GM21447 (cell line): ENCODE measurements at regions not wholly inside any gene's neighbourhood (a gene's known extent, or its start where the extent isn't known, plus 50 kb on each side); places are given as distances from the start of the nearest gene placed in this dataset.

ENCODE experiments used
- ATAC-seq: cut with Tn5 transposase; IDR thresholded peaks from one replicate; pipeline ENCODE4 v1.9.1; 2021; ENCODE audit not compliant: unreplicated experiment

DNA sequence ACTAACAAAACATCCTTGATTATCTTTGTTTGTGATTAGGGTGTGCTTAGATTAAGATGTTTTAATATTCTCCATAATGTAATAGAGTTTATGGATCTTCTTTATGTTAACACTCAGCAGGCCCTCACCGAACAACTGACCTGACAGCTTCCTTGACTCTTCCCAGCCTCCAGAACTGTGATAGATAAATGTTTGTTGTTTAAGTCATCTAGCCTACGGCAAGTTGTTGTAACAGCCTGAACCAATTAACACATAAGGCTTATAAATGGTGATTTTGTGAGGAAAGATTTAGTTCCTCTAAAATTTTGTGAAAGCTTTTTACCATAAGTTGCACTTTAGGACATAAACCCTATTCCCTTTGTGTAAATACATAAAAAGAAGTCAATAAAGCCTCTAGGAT lies 156.5 kb upstream of the DCN start:
- no peak for ATAC-seq

GRCh38 chr12:91335699-91336098 lies 153.1 kb upstream of the DCN start:
- ATAC-seq, result no peak

DNA sequence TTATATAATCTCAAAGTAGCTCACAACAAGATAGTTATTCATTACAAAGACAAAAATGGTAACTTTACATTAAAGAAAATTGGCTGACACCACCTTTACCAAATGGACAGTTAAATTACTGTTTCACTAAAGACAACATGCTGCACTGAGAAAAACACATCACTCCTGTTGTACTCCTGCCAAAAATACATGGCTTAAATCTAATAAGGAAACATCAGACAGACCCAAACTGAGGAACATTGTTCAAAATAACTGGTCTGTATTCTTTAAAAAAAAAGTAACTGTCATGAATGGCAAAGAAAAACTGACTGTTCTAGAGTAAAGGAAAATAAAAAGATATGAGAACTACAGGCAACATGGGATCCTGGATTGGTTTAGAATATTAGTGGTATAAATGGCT lies 151.3 kb upstream of the DCN start:
- no peak for ATAC-seq

DNA sequence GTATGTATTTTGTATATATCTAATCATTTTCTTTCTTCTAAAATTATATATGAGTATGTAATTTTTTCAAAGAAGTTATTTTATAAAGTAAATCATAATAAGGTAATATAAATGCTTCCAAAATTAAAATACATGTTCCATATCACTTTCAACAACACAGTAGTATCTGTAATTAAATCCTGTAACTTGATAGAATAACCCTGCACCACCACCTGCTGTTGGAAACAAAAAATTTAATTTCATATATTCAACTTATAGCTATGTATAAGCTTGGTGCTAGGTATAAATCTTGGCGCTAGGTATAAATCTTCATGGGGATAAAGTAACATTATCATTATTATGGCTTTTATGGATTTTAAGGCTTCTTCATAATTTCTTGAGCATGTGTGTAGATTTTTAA lies 149.7 kb upstream of the DCN start:
- no peak for ATAC-seq

DNA sequence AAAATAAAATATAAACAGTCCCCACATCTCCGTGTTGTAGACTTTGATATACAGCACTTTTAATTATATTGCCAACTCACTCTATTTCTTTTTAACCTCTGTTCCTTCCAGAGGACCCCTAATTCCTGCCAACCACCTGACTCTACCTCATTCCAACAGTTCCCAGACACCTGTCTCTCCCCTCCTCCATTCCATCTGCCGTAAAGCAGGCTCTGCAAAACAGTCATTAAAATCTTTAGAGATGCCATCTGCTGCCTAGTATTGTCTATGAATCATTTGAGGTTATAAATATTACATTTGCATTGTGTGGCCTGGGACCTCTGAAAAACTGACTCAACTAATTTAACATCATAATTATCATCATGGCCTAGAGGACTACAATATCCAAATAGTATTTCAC lies 148.8 kb upstream of the DCN start:
- no peak for ATAC-seq

DNA sequence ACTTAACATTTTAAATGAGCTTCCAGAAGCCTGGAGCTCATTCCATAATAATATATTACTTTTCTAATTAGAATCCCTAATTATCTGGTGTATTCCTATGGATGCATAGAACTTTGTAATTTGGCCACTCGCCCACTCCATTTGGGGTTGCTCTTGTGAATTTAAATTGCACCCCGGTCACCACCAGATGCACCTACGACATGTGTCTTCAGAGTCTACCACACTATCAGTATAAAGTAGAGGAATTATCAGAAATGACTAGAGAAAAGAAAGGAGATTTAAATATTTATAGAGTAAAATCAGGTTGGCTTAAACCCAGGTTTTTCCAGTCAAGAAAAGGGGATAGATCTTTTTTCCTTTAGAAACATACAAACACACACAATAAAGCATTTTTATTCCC lies 145.8 kb upstream of the DCN start:
- ATAC-seq, result no peak

- ATAC-seq, result no peak
These were observed 145.3 kb upstream of the DCN start for GRCh38 chr12:91327889-91328288.

GRCh38 chr12:91327131-91327530 lies 144.5 kb upstream of the DCN start:
- no peak for ATAC-seq

- peak; percentile 57 for ATAC-seq
These were observed 143.7 kb upstream of the DCN start for GRCh38 chr12:91326058-91327027.

- no peak for ATAC-seq
These were observed 138.4 kb upstream of the DCN start for GRCh38 chr12:91320999-91321398.

DNA sequence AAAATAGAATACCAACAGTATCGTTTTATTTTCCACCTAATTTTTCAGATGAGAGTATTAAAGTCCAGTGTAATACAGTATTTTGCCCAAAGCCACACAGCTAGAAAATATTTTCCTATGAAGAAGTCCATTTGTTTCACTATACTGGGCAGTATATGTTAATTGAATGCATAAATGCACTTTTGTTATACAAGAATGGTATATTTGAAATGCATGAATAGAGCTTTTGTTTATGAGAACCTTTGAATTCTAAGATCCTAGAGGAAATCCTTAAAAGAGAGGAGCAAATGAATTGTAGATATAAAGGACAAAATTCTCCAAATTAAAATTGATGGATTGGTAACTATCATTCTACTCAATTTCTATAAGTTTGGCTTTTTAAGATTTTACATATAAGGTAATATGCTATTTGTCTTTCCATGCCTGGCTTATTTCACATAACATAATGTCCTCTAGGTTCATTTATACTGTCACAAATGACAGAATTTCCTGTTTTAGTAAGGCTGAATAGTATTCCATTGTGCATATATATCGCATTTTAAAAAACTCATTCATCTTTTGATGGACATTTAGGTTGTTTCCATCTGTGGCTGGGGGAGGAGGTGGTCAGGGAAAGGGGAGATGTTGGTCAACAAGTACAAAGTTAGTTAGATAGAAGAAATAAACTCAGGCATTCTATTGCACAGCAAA lies 136.6 kb upstream of the DCN start:
- no peak for ATAC-seq

DNA sequence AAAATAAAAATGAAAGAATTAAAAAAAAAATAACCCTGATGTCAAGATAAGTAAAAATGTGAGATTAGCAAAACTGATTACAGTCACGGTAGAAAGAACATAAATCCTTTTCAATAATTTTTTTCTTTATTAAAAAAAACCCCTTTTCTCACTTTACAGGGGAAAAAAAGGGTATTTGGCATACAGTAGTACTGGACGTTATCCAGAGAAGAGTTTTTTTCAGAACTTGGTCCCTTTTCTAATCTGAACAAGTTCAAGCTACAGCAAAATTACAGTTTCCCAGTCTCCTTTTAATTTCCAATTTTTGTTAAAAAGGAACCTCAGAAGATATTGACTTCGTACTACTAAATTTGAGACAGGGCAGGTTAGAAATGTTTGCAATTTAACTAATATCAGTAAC lies 134.7 kb upstream of the DCN start:
- ATAC-seq, result no peak

DNA sequence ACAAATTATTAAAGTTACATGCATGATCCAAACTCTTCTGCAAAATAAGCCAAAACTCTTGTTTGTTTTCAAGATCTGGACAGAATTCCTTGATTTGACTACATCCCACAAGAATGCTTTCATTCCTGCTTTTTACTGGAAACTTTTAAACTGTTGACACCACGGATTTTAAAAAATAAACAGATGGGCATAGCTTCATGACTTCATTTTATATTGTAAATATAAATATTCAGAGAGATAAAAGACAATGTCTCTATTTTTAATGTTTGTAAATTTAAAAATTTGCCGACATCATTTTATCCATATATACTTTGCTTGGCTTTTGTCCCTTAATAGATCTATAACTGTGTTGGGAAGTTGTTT lies 134.3 kb upstream of the DCN start:
- no peak for ATAC-seq

DNA sequence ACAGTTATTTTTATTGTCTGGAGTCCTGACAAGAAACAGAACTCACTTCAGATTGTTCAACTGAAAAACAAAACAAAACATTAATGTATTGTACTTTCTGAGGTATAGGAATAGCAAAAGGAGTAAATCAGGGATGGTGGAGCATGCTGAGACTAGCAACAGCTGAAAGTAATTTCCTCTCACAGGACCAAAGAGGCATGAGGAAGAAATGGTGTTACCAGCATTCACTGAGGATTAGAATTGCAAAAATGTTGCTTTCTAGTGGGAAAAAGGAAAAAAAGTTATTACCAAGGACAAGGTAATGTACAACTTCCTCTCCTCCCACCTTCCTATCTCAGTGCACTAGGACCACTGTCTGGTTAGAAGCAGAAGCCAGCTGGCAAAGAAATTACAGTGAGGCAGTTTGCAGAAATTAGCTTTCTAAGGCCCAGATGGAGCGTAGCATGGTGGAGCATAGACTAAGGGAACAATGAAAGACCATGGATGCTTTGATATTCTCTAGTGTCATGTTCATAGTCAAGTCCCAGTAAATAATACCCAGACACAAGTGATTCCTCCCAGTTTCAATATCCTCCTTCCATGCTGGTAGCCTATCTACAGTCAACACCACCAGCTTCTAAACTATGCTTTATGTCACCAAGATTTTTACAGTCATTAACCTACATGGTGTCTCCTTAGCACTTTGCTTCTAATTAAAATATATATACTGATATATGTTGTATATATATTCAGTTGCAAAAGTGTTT lies 133.7 kb upstream of the DCN start:
- no peak for ATAC-seq

DNA sequence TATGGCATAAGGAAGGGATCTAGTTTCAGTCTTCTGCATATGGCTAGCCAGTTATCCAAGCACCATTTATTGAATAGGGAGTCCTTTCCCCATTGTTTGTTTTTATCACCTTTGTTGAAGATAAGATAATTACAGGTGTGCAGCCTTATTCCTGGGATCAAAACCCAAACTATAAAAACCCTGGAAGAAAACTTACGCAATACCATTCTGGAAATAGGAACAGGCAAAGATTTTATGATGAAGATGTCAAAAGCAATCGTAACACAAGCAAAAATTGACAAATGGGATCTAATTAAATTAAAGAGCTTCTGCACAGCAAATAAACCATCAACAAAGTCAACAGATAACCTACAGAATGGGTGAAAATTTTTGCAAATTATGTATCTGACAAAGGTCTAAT lies 128.5 kb upstream of the DCN start:
- ATAC-seq, result no peak

- no peak for ATAC-seq
These were observed 126.8 kb upstream of the DCN start for GRCh38 chr12:91309450-91309849.

- ATAC-seq, result no peak
These were observed 125.5 kb upstream of the DCN start for GRCh38 chr12:91307957-91308670.

DNA sequence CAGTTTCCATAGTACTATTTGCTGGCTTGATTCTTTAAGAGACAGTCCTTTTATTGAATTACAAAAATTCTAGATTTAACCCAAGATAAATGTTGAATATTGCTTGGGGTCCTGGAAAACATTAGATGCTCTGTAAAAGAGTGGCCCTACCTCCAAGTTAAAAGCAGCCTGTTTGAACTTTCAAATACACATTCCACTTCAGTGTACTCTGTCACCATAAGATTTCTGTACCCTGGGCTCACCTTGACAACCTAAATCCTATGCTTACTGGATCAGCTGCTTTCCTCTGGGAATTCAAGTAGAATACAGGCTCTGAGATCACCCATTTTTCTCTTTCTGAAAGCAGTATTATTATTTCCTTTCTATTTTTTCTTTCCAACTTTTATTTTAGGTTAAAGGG lies 107.7 kb upstream of the DCN start:
- no peak for ATAC-seq

- ATAC-seq, result no peak
These were observed 107.3 kb upstream of the DCN start for GRCh38 chr12:91289906-91290305.

DNA sequence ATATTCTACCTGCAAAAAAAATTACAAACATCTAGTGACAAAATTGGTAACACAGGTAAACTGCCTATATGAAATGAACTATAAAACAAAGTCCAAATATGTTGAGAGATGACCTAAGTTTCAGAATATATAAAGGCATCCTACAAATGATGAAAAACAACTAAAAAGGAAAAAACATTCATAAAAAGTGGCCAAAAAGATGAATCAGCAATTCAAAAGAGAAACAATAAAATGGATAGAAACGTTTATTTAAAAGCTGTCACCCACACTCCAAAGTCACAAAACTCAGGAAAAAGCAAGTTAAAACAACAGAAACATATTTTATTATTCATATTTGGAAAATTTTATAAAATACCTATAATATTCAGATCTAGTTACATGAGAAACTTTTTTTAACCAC lies 106.5 kb upstream of the DCN start:
- no peak for ATAC-seq

DNA sequence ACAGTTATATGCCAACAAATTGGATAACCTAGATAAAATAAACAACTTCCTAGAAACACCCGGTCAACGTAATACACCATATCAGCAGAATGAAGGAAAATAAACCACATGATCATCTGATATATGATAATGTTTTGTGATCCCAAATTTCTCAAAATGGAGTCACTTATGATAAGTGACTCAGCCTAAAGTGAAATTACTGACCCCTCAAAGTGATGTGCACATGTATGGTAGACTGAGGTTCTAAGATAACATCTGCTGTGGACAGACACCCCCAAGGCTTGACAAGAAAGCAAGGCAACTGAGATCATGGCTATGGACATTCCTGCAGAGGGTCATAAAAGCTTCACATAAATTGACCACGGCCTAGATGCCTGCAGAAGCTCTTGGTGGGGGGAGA lies 105.1 kb upstream of the DCN start:
- no peak for ATAC-seq
